Urinary bladder (tissue), 3 donors: ENCODE measurements at regions not wholly inside any gene's neighbourhood (a gene's known extent, or its start where the extent isn't known, plus 50 kb on each side); places are given as distances from the start of the nearest gene placed in this dataset.

Experiments
- DNase-seq: peaks from one replicate; pipeline ENCODE4 v3.0.0-alpha.2; 2015; ENCODE audit errors: extremely low spot score
- H3K27ac ChIP-seq: one replicate; pipeline ENCODE4 v1.5.1; 2013; ENCODE audit warnings: low read depth, mild to moderate bottlenecking, moderate library complexity
- H3K36me3 ChIP-seq: one replicate; pipeline ENCODE4 v1.6.1; 2013; ENCODE audit warnings: mild to moderate bottlenecking, moderate library complexity; ENCODE audit not compliant: insufficient read depth
- H3K4me1 ChIP-seq: one replicate; pipeline ENCODE4 v1.6.1; 2013; ENCODE audit warnings: mild to moderate bottlenecking, moderate library complexity; ENCODE audit not compliant: insufficient read depth
- H3K4me3 ChIP-seq: one replicate; pipeline ENCODE4 v1.5.1; 2013; ENCODE audit warnings: low read depth, low read length
- WGBS: extraction: QIAGEN DNeasy Blood & Tissue Kit; methylation state at CpG from one replicate; pipeline ENCODE4 v1.1.7; 2013; 5-methylcytosine and 5-hydroxymethylcytosine counted together
- donor health status: healthy with polysubstance abuse.
- donor health status: healthy.

- H3K4me3 ChIP-seq: no peak overlapping the region
- DNase-seq: no peak
- H3K36me3 ChIP-seq: no peaks in the 10 kb centered on the region
- no peaks in the 10 kb centered on the region for H3K4me1 ChIP-seq
- WGBS: 91% methylated on average over 5 of the region's 5 CpGs
- no peak overlapping the region for H3K27ac ChIP-seq
These were observed 63.6 kb upstream of the ARHGAP24 start for GRCh38 chr4:85411386-85411785.

- no peaks in the 10 kb centered on the region for H3K36me3 ChIP-seq
- no peak overlapping the region for H3K27ac ChIP-seq
- no peak for DNase-seq
- H3K4me3 ChIP-seq: no peak overlapping the region
- WGBS: 81% methylated on average over 3 of the region's 3 CpGs
- no peaks in the 10 kb centered on the region for H3K4me1 ChIP-seq
These were observed 60.0 kb upstream of the ARHGAP24 start for GRCh38 chr4:85414972-85415371.

- H3K4me3 ChIP-seq: no peak overlapping the region
- H3K4me1 ChIP-seq: no peaks in the 10 kb centered on the region
- H3K36me3 ChIP-seq: no peaks in the 10 kb centered on the region
- DNase-seq: no peak
- 96% methylated on average over 2 of the region's 2 CpGs for WGBS
- H3K27ac ChIP-seq: no peak overlapping the region
These were observed 58.9 kb upstream of the ARHGAP24 start for GRCh38 chr4:85416094-85416493.

- no peaks in the 10 kb centered on the region for H3K4me1 ChIP-seq
- H3K27ac ChIP-seq: no peak overlapping the region
- H3K4me3 ChIP-seq: no peak overlapping the region
- H3K36me3 ChIP-seq: no peaks in the 10 kb centered on the region
- WGBS: 92% methylated on average over 2 of the region's 2 CpGs
- no peak for DNase-seq
These were observed 55.8 kb upstream of the ARHGAP24 start for GRCh38 chr4:85419103-85419502.

GRCh38 chr4:85420831-85421230 is 54.1 kb upstream of the ARHGAP24 start:
- no peaks in the 10 kb centered on the region for H3K36me3 ChIP-seq
- H3K4me3 ChIP-seq: no peak overlapping the region
- H3K4me1 ChIP-seq: no peaks in the 10 kb centered on the region
- DNase-seq: no peak
- WGBS: 66% methylated on average over 6 of the region's 6 CpGs
- H3K27ac ChIP-seq: no peak overlapping the region

GRCh38 chr4:85423431-85423830 is 51.5 kb upstream of the ARHGAP24 start:
- no peak for DNase-seq
- WGBS: 83% methylated on average over 2 of the region's 2 CpGs
- Histone ChIP-seq H3K36me3 (no peaks in the 10 kb centered on the region), H3K27ac (no peak overlapping the region), H3K4me1 (no peaks in the 10 kb centered on the region), H3K4me3 (no peak overlapping the region)
